GM12878 (cell line): ENCODE measurements at regions not wholly inside any gene's neighbourhood (a gene's known extent, or its start where the extent isn't known, plus 50 kb on each side); places are given as distances from the start of the nearest gene placed in this dataset.

Experiments
- ATAC-seq: fragments of 200-7000 bp; cut with Tn5 transposase; 3 replicates; pipeline ENCODE4 v1.9.1; 2020; ENCODE audit warnings: mild to moderate bottlenecking, moderate library complexity
- BruUV-seq: library from RNA; stranded (reverse); fragments of 400-500 nt; replicated peaks from 2 replicates; lab custom pipeline; 2021; lab: Mats Ljungman, UMichigan
- CTCF ChIA-PET: fragments of 300-600 bp; sonication (Branson Sonifier 250); formaldehyde crosslinking; extraction: SDS; loops from one replicate; lab custom pipeline; 2021; ENCODE audit warnings: inconsistent platforms; lab: Yijun Ruan, JAX
- POLR2A ChIA-PET: fragments of 350-600 bp; formaldehyde crosslinking; extraction: SDS; loops from one replicate; lab custom pipeline; 2021; ENCODE audit warnings: inconsistent platforms; lab: Charles Lee
- RAD21 ChIA-PET: fragments of 300-600 bp; sonication (Branson Sonifier 250); formaldehyde crosslinking; loops from one replicate; lab custom pipeline; 2023; ENCODE audit warnings: antibody characterized with exemption; ENCODE audit not compliant: unreplicated experiment; lab: Charles Lee
- SMC1A ChIA-PET: fragments of 300-600 bp; sonication (Branson Sonifier 250); formaldehyde crosslinking; loops from one replicate; lab custom pipeline; 2023; ENCODE audit not compliant: unreplicated experiment, uncharacterized antibody; lab: Charles Lee
- DNase-seq: peaks from one replicate; pipeline ENCODE4 v3.0.0-alpha.2; 2011; ENCODE audit warnings: low read depth, low spot score
- FAIRE-seq: peaks from 3 replicates; lab custom pipeline; 2011; peaks lifted over from hg19 to GRCh38; lab: Jason Lieb, UNC
- H2AFZ ChIP-seq: 2 replicates; pipeline ENCODE4 v1.6.0; 2011; ENCODE audit warnings: low read depth, low read length, control low read depth; ENCODE audit not compliant: control insufficient read depth
- H3K27ac ChIP-seq: 2 replicates; pipeline ENCODE4 v1.5.1; 2011; ENCODE audit warnings: control low read depth; ENCODE audit not compliant: control insufficient read depth, insufficient read depth
- H3K27me3 ChIP-seq, 2 experiments: replicated peaks in 1 of 2; 2 replicates each; pipeline versions ENCODE4 v1.6.0 to v1.6.1; 2011; ENCODE audit warnings: low read length in 1 of 2; ENCODE audit not compliant: control insufficient read depth in 2 of 2, insufficient read depth in 2 of 2
- H3K36me3 ChIP-seq, 2 experiments: 2 replicates each; pipeline ENCODE4 v1.5.1; 2011; ENCODE audit warnings: low read length in 1 of 2; ENCODE audit not compliant: control insufficient read depth in 2 of 2, insufficient read depth in 2 of 2
- H3K4me1 ChIP-seq: 2 replicates; pipeline ENCODE4 v1.6.1; 2011; ENCODE audit warnings: mild to moderate bottlenecking, low read length, moderate library complexity, mixed read lengths; ENCODE audit not compliant: control insufficient read depth, insufficient read depth
- H3K4me2 ChIP-seq: 2 replicates; pipeline ENCODE4 v1.6.0; 2011; ENCODE audit warnings: control low read depth; ENCODE audit not compliant: control insufficient read depth, insufficient read depth
- H3K4me3 ChIP-seq: fragments of 200-600 bp; sonication (generic); 2 replicates; pipeline ENCODE4 v1.5.1; 2016
- H3K79me2 ChIP-seq: 2 replicates; pipeline ENCODE4 v1.6.0; 2011; ENCODE audit warnings: low read length; ENCODE audit not compliant: control insufficient read depth, insufficient read depth
- H3K9ac ChIP-seq: 2 replicates; pipeline ENCODE4 v1.8.0; 2011; ENCODE audit warnings: low read length, control low read depth, mixed read lengths; ENCODE audit not compliant: control insufficient read depth, insufficient read depth
- H3K9me3 ChIP-seq: replicated peaks from 3 replicates; pipeline ENCODE4 v1.5.1; 2011; ENCODE audit warnings: mild to moderate bottlenecking, low read length; ENCODE audit not compliant: control insufficient read depth, insufficient read depth
- H4K20me1 ChIP-seq: 2 replicates; pipeline ENCODE4 v1.6.0; 2011; ENCODE audit not compliant: control insufficient read depth, insufficient read depth
- CHD1 ChIP-seq: IDR thresholded peaks from 2 replicates; pipeline ENCODE4 v1.6.1; 2012; ENCODE audit warnings: low read depth, low read length, improper control_type of control experiment
- KAT2A ChIP-seq: conservative IDR thresholded peaks from 2 replicates; pipeline ENCODE4 v1.6.1; 2011; ENCODE audit warnings: low read depth, low read length; ENCODE audit not compliant: control insufficient read depth
- NFYB ChIP-seq: IDR thresholded peaks from 2 replicates; pipeline ENCODE4 v1.6.1; 2011; ENCODE audit warnings: low read depth, mild to moderate bottlenecking, low read length, improper control_type of control experiment, moderate library complexity; ENCODE audit not compliant: insufficient read depth
- NRF1 ChIP-seq: conservative IDR thresholded peaks from 2 replicates; pipeline ENCODE4 v1.6.1; 2011; ENCODE audit warnings: mild to moderate bottlenecking, low read depth, low read length, improper control_type of control experiment
- PBX3 ChIP-seq: IDR thresholded peaks from 2 replicates; pipeline ENCODE4 v1.6.1; 2011; ENCODE audit warnings: mild to moderate bottlenecking, low read depth, low read length, moderate library complexity; ENCODE audit not compliant: insufficient replicate concordance
- RELA ChIP-seq: fragments of 450-650 bp; IDR thresholded peaks from 2 replicates; pipeline ENCODE4 v1.8.0; 2014; ENCODE audit warnings: borderline replicate concordance; ENCODE audit not compliant: partially characterized antibody
- SIN3A ChIP-seq: IDR thresholded peaks from 2 replicates; pipeline ENCODE4 v1.6.1; 2012; ENCODE audit warnings: low read depth, low read length, improper control_type of control experiment
- ZBTB40 ChIP-seq: fragments of 450-650 bp; IDR thresholded peaks from 2 replicates; pipeline ENCODE4 v1.6.1; 2016; ENCODE audit warnings: mild to moderate bottlenecking, moderate library complexity, borderline replicate concordance
- in situ Hi-C: fragments of 300-500 bp; cut with MboI; formaldehyde crosslinking; loops from 9 replicates; pipeline ENCODE4 v1.14.3; 2018; ENCODE audit warnings: mixed read lengths
- intact Hi-C: fragments of 100-400 bp; cut with micrococcal nuclease; formaldehyde crosslinking; loops from one replicate; pipeline ENCODE4 v1.14.2; 2022; ENCODE audit not compliant: unreplicated experiment
- TF ChIP-seq, protein P1 (sequence below): fragments of 450-650 bp; formaldehyde crosslinking; IDR thresholded peaks from 2 replicates; pipeline ENCODE4 v1.4.0; 2022; ENCODE audit warnings: mild to moderate bottlenecking, moderate library complexity
- TF ChIP-seq, protein P2 (sequence below): IDR thresholded peaks from 2 replicates; pipeline ENCODE4 v1.6.1; 2012; ENCODE audit warnings: improper control_type of control experiment, low read depth, low read length; ENCODE audit not compliant: insufficient replicate concordance

DNA sequence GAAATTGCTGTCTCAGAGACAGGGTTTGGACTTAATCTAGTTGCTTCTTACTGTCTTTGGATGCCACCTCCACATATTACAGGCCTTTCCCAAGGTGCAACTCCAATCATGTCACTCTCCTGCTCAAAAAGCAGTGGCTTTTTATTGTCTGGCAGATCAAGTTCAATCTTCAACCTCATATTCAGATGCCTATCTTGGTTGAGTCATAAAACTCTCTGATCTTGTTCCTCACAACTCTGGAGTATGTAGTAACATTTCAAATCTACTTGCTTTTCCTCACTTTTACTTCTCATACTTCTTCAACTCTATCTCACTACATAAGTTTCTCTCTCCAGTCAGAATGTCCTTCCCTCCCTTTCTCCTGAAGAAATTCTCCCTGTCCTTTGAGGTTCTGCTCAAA is 180.6 kb downstream of the VSIG4 start:
- H3K9me3 ChIP-seq: no peaks in the 10 kb centered on the region; the same call in 2 of the 3 replicates
- no peak overlapping the region for H3K9ac ChIP-seq
- no peaks in the 10 kb centered on the region for H3K79me2 ChIP-seq
- no TSS peak for BruUV-seq
- SMC1A ChIA-PET: no interaction called here
- no peak for FAIRE-seq
- intact Hi-C loops: no loop called here
- in situ Hi-C loops: no loop called here
- no peak overlapping the region for H2AFZ ChIP-seq
- CTCF ChIA-PET: no interaction called here
- ATAC-seq: no peak
- no peak overlapping the region for H3K4me3 ChIP-seq
- no peak overlapping the region for H3K27ac ChIP-seq
- RAD21 ChIA-PET: no interaction called here
- no peak for DNase-seq
- POLR2A ChIA-PET: no interaction called here
- no peaks in the 10 kb centered on the region for H4K20me1 ChIP-seq
- no peaks in the 10 kb centered on the region for H3K4me1 ChIP-seq
- no peaks in the 10 kb centered on the region for H3K27me3 ChIP-seq
- TF ChIP-seq KAT2A (no peak), RELA (no peak), CHD1 (no peak), ZBTB40 (no peak), NFYB (no peak), NRF1 (no peak), PBX3 (no peak), SIN3A (no peak)
- TF ChIP-seq, protein P1, sequence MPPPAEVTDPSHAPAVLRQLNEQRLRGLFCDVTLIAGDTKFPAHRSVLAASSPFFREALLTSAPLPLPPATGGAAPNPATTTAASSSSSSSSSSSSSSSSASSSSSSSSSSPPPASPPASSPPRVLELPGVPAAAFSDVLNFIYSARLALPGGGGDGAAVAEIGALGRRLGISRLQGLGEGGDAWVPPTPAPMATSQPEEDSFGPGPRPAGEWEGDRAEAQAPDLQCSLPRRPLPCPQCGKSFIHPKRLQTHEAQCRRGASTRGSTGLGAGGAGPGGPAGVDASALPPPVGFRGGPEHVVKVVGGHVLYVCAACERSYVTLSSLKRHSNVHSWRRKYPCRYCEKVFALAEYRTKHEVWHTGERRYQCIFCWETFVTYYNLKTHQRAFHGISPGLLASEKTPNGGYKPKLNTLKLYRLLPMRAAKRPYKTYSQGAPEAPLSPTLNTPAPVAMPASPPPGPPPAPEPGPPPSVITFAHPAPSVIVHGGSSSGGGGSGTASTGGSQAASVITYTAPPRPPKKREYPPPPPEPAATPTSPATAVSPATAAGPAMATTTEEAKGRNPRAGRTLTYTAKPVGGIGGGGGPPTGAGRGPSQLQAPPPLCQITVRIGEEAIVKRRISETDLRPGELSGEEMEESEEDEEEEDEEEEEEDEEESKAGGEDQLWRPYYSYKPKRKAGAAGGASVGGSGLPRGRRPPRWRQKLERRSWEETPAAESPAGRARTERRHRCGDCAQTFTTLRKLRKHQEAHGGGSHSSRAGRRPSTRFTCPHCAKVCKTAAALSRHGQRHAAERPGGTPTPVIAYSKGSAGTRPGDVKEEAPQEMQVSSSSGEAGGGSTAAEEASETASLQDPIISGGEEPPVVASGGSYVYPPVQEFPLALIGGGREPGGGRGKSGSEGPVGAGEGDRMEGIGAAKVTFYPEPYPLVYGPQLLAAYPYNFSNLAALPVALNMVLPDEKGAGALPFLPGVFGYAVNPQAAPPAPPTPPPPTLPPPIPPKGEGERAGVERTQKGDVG (CRISPR knock-in tag): no peak
- TF ChIP-seq, protein P2, sequence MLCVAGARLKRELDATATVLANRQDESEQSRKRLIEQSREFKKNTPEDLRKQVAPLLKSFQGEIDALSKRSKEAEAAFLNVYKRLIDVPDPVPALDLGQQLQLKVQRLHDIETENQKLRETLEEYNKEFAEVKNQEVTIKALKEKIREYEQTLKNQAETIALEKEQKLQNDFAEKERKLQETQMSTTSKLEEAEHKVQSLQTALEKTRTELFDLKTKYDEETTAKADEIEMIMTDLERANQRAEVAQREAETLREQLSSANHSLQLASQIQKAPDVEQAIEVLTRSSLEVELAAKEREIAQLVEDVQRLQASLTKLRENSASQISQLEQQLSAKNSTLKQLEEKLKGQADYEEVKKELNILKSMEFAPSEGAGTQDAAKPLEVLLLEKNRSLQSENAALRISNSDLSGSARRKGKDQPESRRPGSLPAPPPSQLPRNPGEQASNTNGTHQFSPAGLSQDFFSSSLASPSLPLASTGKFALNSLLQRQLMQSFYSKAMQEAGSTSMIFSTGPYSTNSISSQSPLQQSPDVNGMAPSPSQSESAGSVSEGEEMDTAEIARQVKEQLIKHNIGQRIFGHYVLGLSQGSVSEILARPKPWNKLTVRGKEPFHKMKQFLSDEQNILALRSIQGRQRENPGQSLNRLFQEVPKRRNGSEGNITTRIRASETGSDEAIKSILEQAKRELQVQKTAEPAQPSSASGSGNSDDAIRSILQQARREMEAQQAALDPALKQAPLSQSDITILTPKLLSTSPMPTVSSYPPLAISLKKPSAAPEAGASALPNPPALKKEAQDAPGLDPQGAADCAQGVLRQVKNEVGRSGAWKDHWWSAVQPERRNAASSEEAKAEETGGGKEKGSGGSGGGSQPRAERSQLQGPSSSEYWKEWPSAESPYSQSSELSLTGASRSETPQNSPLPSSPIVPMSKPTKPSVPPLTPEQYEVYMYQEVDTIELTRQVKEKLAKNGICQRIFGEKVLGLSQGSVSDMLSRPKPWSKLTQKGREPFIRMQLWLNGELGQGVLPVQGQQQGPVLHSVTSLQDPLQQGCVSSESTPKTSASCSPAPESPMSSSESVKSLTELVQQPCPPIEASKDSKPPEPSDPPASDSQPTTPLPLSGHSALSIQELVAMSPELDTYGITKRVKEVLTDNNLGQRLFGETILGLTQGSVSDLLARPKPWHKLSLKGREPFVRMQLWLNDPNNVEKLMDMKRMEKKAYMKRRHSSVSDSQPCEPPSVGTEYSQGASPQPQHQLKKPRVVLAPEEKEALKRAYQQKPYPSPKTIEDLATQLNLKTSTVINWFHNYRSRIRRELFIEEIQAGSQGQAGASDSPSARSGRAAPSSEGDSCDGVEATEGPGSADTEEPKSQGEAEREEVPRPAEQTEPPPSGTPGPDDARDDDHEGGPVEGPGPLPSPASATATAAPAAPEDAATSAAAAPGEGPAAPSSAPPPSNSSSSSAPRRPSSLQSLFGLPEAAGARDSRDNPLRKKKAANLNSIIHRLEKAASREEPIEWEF: no peak
- H3K4me2 ChIP-seq: no peak overlapping the region
- H3K36me3 ChIP-seq: no peaks in the 10 kb centered on the region
